Raji (cell line): ENCODE measurements at regions not wholly inside any gene's neighbourhood (a gene's known extent, or its start where the extent isn't known, plus 50 kb on each side); places are given as distances from the start of the nearest gene placed in this dataset.

ENCODE experiments used
- POLR2A ChIP-seq: IDR thresholded peaks from 2 replicates; pipeline ENCODE4 v1.6.1; 2011; ENCODE audit warnings: low read depth, low read length, control low read depth; ENCODE audit not compliant: insufficient read depth

- no peak for TF ChIP-seq POLR2A
These were observed 179.0 kb downstream of the BCAS1 start for GRCh38 chr20:53891306-53891894.

- no peak for TF ChIP-seq POLR2A
These were observed 179.7 kb downstream of the BCAS1 start for GRCh38 chr20:53890443-53891305.

GRCh38 chr20:53889411-53890148, 180.8 kb downstream of the BCAS1 start:
- no peak for TF ChIP-seq POLR2A

GRCh38 chr20:53888951-53889350, 181.4 kb downstream of the BCAS1 start:
- no peak for TF ChIP-seq POLR2A

GRCh38 chr20:53888510-53888909, 181.9 kb downstream of the BCAS1 start:
- no peak for TF ChIP-seq POLR2A

- TF ChIP-seq POLR2A, result no peak
These were observed 182.4 kb downstream of the BCAS1 start for GRCh38 chr20:53887973-53888372.

- no peak for TF ChIP-seq POLR2A
These were observed 185.4 kb downstream of the BCAS1 start for GRCh38 chr20:53884859-53885541.

- TF ChIP-seq POLR2A, result no peak
These were observed 187.1 kb downstream of the BCAS1 start for GRCh38 chr20:53883098-53883911.

GRCh38 chr20:53881362-53881761, 189.0 kb downstream of the BCAS1 start:
- no peak for TF ChIP-seq POLR2A

- TF ChIP-seq POLR2A, result no peak
These were observed 190.2 kb downstream of the BCAS1 start for GRCh38 chr20:53880108-53880641.

- TF ChIP-seq POLR2A, result no peak
These were observed 191.2 kb downstream of the BCAS1 start for GRCh38 chr20:53879048-53879684.

GRCh38 chr20:53878262-53879047, 191.9 kb downstream of the BCAS1 start:
- TF ChIP-seq POLR2A, result no peak

- TF ChIP-seq POLR2A, result no peak
These were observed 193.4 kb downstream of the BCAS1 start for GRCh38 chr20:53876956-53877355.
